PC-9 (cell line): ENCODE measurements at regions not wholly inside any gene's neighbourhood (a gene's known extent, or its start where the extent isn't known, plus 50 kb on each side); places are given as distances from the start of the nearest gene placed in this dataset.

ENCODE experiments used
- CTCF ChIP-seq: fragments of 200-600 bp; sonication (generic); conservative IDR thresholded peaks from 2 replicates; pipeline ENCODE4 v1.6.1; 2017; ENCODE audit warnings: mixed run types, antibody characterized with exemption, mild to moderate bottlenecking, moderate library complexity
- EZH2 ChIP-seq: fragments of 200-600 bp; sonication (generic); IDR thresholded peaks from 2 replicates; pipeline ENCODE4 v1.8.0; 2017; ENCODE audit warnings: antibody characterized with exemption, low read depth

- TF ChIP-seq CTCF: no peak
- no peak for TF ChIP-seq EZH2
Observed at GRCh38 chr13:73623281-73623680, 510.9 kb downstream of the KLF12 start.
